ENCODE measurements at regions not wholly inside any gene's neighbourhood (a gene's known extent, or its start where the extent isn't known, plus 50 kb on each side); places are given as distances from the start of the nearest gene placed in this dataset.

- no peak for DNase-seq (ENCODE audit: low spot score)
These were observed 445.6 kb upstream of the POU3F3 start for GRCh38 chr2:104408266-104408665.

DNA sequence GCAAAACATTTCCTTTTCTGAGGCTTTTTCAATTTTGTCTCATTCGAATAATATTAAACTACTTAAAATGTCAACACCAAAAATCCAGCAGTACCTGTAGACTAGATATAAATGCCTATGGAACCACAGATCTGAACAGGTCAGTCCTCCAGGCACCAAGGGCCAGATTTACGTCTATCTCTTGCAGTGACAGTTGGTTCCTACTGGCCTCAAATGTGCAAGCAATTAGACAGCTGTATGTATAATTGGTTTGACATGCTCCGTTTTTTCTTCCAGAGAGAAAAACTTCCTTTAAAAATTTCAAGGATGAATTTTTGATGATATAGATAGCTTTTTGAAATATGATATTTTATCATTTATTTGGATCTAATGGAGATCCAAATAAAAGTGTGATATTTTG lies 443.8 kb upstream of the POU3F3 start:
- no peak for DNase-seq (ENCODE audit: low spot score)

GRCh38 chr2:104412384-104412783 lies 441.5 kb upstream of the POU3F3 start:
- DNase-seq (ENCODE audit: low spot score), result no peak

DNA sequence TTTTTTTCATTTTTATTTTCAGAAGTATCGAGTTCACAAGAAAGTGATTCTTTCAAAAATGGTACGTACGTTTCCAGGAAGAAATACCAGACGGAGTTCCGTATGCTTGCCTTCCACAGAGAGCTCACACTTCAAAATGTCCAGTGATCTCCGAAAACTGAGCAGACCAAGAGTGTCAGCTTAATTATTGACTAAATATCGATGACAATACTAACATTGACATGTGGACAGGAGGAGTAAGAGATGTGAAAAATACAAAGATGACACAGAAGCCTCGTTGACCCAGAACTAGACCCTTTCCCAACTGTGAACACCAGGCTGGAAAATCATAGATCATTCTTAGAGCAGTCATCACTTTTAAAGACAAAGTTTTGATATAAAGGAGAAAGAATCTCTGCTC lies 440.0 kb upstream of the POU3F3 start:
- no peak for DNase-seq (ENCODE audit: low spot score)

DNA sequence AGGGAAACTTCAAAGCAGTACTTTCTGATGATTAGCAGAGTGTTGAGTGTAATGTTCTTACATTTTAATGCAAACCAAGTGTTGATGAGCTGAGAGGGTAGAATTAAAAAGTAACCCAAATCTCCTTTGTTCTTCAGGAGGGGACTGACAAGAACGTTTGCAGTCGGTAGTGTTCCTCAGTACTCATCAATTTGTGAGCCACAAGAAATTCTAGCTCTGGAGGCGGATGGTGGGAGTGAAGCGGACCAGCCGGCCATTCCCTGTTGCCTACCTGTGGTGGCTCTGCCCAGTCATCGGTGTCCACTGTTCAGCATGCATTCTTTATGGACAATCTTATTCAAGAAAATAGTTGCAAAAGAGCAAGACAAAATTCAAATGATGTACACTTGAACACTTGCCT lies 438.6 kb upstream of the POU3F3 start:
- no peak for DNase-seq (ENCODE audit: low spot score)

- DNase-seq (ENCODE audit: low spot score), result no peak
These were observed 437.4 kb upstream of the POU3F3 start for GRCh38 chr2:104416339-104417000.

DNA sequence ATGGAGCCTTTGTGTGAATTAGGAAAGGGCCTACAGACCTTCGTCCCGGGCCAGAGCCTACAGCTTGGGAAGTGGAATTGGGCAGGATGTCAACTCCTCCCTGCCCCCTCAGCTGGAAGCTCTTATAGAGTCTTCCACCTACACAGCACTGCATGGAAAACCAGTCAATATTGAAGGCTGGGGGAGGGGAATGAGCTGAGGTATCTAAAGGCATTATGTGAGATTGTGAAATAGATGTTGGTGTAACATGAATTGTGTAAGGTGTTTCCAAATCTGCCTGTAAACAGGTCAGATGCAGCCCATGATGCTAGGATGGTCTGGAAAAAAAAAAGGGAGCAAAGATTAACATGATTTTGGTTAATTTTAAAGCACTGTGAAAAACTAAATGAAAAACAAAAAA lies 433.5 kb upstream of the POU3F3 start:
- DNase-seq (ENCODE audit: low spot score), result no peak

- no peak for DNase-seq (ENCODE audit: low spot score)
These were observed 433.0 kb upstream of the POU3F3 start for GRCh38 chr2:104420953-104421352.

GRCh38 chr2:104425850-104426595 lies 427.9 kb upstream of the POU3F3 start:
- DNase-seq (ENCODE audit: low spot score), result no peak

DNA sequence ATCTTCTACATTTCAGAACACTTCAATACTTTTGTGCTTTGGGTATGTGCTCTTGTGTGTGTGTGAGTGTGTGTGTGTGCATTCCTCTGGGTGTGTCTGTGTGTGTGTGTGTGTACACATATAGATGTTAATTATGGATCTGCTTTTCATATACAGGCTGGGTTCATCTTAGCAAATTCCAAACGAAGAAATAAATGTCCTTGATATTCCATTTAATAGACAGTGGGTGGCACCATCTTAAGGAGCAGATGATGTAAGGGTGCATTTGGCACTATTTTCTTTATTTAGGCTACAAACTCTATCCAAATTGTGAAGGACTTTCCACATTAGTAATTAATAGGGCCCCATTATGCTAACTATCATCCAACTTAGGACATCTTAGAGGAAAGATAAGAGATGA lies 425.8 kb upstream of the POU3F3 start:
- no peak for DNase-seq (ENCODE audit: low spot score)

- DNase-seq (ENCODE audit: low spot score), result no peak
These were observed 424.1 kb upstream of the POU3F3 start for GRCh38 chr2:104429639-104430358.

DNA sequence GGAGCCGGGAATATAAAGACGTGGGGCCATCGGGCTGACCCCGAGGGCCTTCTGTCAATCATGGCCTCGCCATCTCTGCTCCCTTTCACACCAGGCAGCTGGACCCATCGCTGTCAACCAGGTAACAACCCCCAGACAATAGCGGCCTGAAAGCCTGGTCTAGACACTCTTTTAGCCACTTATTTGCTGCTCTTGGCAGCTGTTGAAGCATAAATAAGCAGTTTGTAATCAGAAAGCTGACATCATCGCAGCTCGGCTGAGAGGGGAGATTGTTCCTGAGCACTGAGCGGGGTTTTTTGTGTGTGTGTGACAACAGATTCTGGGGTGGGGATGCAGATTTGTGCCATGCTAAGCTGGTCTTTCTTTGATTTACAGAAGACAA lies 423.6 kb upstream of the POU3F3 start:
- no peak for DNase-seq (ENCODE audit: low spot score)

GRCh38 chr2:104430852-104431251 lies 423.1 kb upstream of the POU3F3 start:
- no peak for DNase-seq (ENCODE audit: low spot score)

DNA sequence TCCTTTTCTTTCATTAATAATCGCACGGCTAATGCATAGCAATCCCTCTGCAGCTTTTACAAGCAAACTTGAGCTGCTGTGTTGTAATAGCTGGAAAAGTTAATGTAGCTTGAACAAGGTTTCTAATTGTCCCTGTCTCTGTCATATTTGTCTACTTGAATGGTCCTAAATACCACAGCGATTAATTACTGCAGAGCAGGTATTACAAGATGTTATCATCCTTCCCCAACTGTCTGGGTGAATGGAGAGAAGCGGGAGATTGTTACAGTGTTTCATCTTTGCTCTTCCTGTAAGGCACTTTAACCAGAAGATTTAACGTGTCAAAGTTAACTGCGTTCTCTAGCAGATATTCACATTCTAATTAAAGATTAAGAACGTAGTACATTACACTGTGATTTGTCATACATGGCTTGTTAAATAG lies 422.2 kb upstream of the POU3F3 start:
- no peak for DNase-seq (ENCODE audit: low spot score)

DNA sequence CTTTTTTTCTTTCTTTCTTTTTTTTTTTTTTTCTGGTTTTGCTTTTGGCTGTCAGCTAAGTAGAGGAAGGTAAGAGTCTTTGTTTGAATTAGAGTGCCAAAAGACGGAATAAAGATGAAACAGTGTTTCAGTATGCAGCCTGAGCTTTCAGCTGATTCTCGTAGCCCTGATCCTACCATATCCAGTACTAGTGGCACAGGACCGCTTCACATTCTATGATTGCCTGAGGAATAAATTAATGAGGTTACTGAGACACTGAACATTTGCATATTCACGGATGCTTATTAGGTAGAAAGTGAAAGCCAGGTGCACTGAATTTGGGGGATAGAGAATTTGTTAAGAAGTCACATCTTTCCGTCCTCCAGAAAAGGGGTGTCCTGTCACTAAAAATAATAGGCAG lies 421.5 kb upstream of the POU3F3 start:
- DNase-seq (ENCODE audit: low spot score), result no peak

- DNase-seq (ENCODE audit: low spot score), result no peak
These were observed 420.9 kb upstream of the POU3F3 start for GRCh38 chr2:104432991-104433390.

DNA sequence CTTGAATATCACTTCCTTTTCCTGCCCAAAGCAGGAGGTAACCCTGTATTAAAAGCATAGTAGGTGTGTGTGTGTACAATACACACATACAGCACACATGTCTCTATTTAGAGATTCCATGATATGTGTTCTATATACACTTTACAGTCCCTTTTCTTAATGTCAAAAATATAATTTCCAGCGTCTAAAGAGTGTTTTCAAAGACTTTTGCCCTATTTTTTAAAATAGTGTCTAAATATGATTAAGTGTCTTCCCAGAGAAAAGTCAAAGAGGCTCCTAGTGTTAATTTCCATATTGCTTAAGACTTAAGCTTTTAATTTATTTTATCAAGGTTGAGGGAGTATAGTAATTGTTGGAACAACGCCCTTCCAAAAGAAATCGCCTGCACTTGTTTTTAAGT lies 420.3 kb upstream of the POU3F3 start:
- no peak for DNase-seq (ENCODE audit: low spot score)

DNA sequence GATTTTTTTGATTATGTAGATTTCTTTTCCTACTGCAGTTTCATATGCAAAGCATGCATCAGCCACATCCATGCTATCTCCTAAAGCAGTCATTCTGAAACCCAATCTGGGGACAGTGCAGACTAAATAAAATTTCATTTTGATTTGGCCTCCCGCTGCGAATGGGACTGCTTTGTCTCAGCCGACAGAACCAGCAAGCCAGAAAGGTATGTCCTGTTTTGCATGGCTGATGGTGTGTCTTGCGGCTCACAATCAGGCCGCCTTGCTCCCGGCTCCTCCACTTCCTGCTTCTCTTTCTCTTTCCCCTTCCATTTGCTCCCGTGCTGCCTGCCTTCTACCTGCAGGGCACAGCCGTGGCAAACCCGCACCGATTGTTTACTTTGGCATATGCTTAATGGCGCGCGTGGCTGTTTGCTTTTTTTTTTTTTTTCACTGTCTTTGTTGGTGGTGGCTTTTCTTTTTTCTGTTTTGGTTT lies 419.6 kb upstream of the POU3F3 start:
- DNase-seq (ENCODE audit: low spot score), result no peak

- DNase-seq (ENCODE audit: low spot score), result no peak
These were observed 418.9 kb upstream of the POU3F3 start for GRCh38 chr2:104434966-104435365.

- no peak for DNase-seq (ENCODE audit: low spot score)
These were observed 415.4 kb upstream of the POU3F3 start for GRCh38 chr2:104438481-104438880.

DNA sequence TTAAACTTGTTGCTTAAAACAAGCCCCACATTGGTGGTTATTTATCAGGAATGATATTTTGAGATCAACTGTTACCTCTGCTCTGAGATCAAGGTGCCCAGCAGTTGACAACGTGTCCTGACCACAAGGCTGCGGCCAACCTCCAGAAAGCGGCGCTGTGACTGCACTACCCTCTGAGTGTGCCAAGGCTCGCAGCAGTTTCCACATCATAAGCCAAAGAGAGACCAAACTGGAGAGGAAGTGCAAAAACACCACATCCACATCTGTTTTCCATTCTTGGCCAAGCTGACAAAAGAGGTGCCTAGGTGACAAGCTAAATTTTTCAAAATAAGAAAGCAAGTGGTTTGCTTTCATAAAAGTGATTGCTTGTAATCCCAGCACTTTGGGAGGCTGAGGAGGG lies 410.8 kb upstream of the POU3F3 start:
- no peak for DNase-seq (ENCODE audit: low spot score)

GRCh38 chr2:104444392-104444791 lies 409.5 kb upstream of the POU3F3 start:
- no peak for DNase-seq (ENCODE audit: low spot score)

DNA sequence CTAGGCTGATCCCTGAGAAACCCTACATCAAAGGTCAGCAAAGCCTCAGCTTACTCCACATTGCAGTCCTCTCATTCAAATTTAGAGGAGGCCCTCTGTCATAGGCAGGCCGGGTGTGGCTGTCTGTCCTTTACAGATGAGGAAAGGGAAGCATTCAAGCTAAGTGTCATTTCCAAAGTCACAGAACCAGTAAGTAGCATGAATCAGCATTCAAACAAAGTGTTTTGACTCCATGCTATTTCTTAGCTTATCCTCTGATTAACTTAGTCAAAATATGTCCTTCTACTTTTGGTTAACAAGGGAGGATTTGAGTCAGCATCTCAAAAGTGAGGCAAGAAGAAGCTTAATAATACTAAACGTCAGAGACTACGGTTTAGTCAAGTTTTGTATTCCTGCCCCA lies 409.0 kb upstream of the POU3F3 start:
- DNase-seq (ENCODE audit: low spot score), result no peak
